DMS153 treated with DMSO at 0.1 percent for 48 hours (cell line): ENCODE measurements at regions not wholly inside any gene's neighbourhood (a gene's known extent, or its start where the extent isn't known, plus 50 kb on each side); places are given as distances from the start of the nearest gene placed in this dataset.

ENCODE experiments used
- DNase-seq: peaks from one replicate; lab custom pipeline; 2025; ENCODE audit not compliant: unreplicated experiment; lab: John Stamatoyannopoulos, UW

- no peak for DNase-seq
Measured at GRCh38 chr3:30113906-30114305, 492.5 kb upstream of the TGFBR2 start.

- no peak for DNase-seq
Measured at GRCh38 chr3:30114918-30115317, 491.5 kb upstream of the TGFBR2 start.

- no peak for DNase-seq
Measured at GRCh38 chr3:30122359-30122758, 484.0 kb upstream of the TGFBR2 start.

- DNase-seq, result no peak
Measured at GRCh38 chr3:30123224-30123623, 483.2 kb upstream of the TGFBR2 start.

GRCh38 chr3:30123755-30124154, 482.6 kb upstream of the TGFBR2 start:
- DNase-seq, result no peak

GRCh38 chr3:30124435-30125370, 481.7 kb upstream of the TGFBR2 start:
- no peak for DNase-seq

GRCh38 chr3:30129765-30130164, 476.6 kb upstream of the TGFBR2 start:
- DNase-seq, result no peak

GRCh38 chr3:30130391-30130790, 476.0 kb upstream of the TGFBR2 start:
- no peak for DNase-seq

- no peak for DNase-seq
Measured at GRCh38 chr3:30131191-30131590, 475.2 kb upstream of the TGFBR2 start.

- DNase-seq, result no peak
Measured at GRCh38 chr3:30135190-30135589, 471.2 kb upstream of the TGFBR2 start.

GRCh38 chr3:30139283-30139682, 467.1 kb upstream of the TGFBR2 start:
- no peak for DNase-seq

- DNase-seq, result no peak
Measured at GRCh38 chr3:30140356-30141075, 465.9 kb upstream of the TGFBR2 start.

GRCh38 chr3:30141178-30141581, 465.2 kb upstream of the TGFBR2 start:
- no peak for DNase-seq

- no peak for DNase-seq
Measured at GRCh38 chr3:30141927-30142326, 464.5 kb upstream of the TGFBR2 start.

- DNase-seq, result no peak
Measured at GRCh38 chr3:30142946-30143345, 463.5 kb upstream of the TGFBR2 start.

GRCh38 chr3:30145281-30145680, 461.1 kb upstream of the TGFBR2 start:
- no peak for DNase-seq

- DNase-seq, result no peak
Measured at GRCh38 chr3:30146978-30147377, 459.4 kb upstream of the TGFBR2 start.

GRCh38 chr3:30154853-30155252, 451.5 kb upstream of the TGFBR2 start:
- DNase-seq, result no peak

- DNase-seq, result no peak
Measured at GRCh38 chr3:30155755-30156154, 450.6 kb upstream of the TGFBR2 start.

GRCh38 chr3:30156586-30157498, 449.6 kb upstream of the TGFBR2 start:
- DNase-seq, result no peak

GRCh38 chr3:30161375-30161774, 445.0 kb upstream of the TGFBR2 start:
- DNase-seq, result no peak
